Mesothelial cell of epicardium (in vitro differentiated cells): ENCODE measurements at regions not wholly inside any gene's neighbourhood (a gene's known extent, or its start where the extent isn't known, plus 50 kb on each side); places are given as distances from the start of the nearest gene placed in this dataset.

Experiments
- DNase-seq, 2 experiments: peaks; one replicate each; pipeline ENCODE4 v3.0.0; 2021; ENCODE audit warnings: low spot score in 2 of 2; ENCODE audit not compliant: unreplicated experiment in 2 of 2
- H3K27ac Mint-ChIP-seq: 2 replicates; pipeline ENCODE4 v1.8.0; 2021; ENCODE audit warnings: mixed read lengths
- H3K27me3 Mint-ChIP-seq: 2 replicates; pipeline ENCODE4 v1.8.0; 2021; ENCODE audit warnings: low read depth, mixed read lengths
- H3K36me3 Mint-ChIP-seq: 2 replicates; pipeline ENCODE4 v1.8.0; 2021; ENCODE audit warnings: mixed read lengths
- H3K4me1 Mint-ChIP-seq: 2 replicates; pipeline ENCODE4 v1.8.0; 2021; ENCODE audit warnings: mixed read lengths
- H3K4me3 Mint-ChIP-seq: 2 replicates; pipeline ENCODE4 v1.8.0; 2021; ENCODE audit warnings: mild to moderate bottlenecking, moderate library complexity, mixed read lengths
- H3K9me3 Mint-ChIP-seq: 2 replicates; pipeline ENCODE4 v1.8.0; 2021; ENCODE audit warnings: mixed read lengths
- TF ChIP-seq, protein P1 (sequence below): fragments of 200-600 bp; sonication (generic); IDR thresholded peaks from one replicate; pipeline ENCODE4 v1.5.0; 2021; ENCODE audit warnings: antibody characterized with exemption; ENCODE audit not compliant: unreplicated experiment

DNA sequence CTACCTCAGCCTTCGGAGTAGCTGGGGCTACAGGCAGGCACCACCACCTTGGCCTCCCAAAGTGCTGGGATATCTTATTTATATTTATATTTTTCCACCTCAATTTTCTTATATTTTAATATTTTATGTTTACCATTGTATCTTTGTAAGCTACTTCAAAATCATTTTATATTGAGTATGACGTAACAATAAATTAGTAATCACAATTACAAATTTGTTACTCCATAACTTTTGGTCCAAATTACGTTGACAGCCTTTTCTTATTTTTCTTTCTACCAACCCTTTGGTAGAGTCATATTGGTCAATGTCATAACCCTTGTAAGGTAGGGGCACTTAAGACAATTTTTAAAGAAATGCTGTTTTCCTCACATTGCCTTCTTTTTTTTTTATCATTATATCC, 104.0 kb upstream of the H2AZ1 start:
- Mint-ChIP-seq H3K4me1 (peaks cover 2% of the 10 kb centered on the region), H3K36me3 (no peaks in the 10 kb centered on the region), H3K27me3 (no peaks in the 10 kb centered on the region), H3K9me3 (no peaks in the 10 kb centered on the region), H3K4me3 (no peak overlapping the region), H3K27ac (no peak overlapping the region)
- TF ChIP-seq, protein P1, sequence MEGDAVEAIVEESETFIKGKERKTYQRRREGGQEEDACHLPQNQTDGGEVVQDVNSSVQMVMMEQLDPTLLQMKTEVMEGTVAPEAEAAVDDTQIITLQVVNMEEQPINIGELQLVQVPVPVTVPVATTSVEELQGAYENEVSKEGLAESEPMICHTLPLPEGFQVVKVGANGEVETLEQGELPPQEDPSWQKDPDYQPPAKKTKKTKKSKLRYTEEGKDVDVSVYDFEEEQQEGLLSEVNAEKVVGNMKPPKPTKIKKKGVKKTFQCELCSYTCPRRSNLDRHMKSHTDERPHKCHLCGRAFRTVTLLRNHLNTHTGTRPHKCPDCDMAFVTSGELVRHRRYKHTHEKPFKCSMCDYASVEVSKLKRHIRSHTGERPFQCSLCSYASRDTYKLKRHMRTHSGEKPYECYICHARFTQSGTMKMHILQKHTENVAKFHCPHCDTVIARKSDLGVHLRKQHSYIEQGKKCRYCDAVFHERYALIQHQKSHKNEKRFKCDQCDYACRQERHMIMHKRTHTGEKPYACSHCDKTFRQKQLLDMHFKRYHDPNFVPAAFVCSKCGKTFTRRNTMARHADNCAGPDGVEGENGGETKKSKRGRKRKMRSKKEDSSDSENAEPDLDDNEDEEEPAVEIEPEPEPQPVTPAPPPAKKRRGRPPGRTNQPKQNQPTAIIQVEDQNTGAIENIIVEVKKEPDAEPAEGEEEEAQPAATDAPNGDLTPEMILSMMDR: no peak
- DNase-seq: no peak

DNA sequence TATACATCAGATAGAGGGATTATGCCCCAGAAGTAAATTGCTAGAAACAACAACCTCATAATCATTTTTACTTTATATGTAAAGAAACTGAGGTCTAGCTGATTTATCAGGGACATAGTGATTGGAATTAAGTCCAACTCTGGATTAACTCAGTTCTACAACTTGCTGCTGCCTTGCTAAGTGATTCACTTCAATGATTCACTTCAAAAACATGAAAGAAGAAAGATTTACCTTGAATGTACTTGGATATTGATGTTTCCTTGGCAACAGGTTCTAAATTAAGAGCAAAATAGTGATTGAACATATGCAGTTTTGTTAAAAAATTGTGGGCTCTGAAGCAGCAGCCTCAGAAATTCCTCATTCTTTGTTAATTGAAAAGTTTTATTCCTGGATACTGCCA, 99.8 kb upstream of the H2AZ1 start:
- Mint-ChIP-seq H3K4me1 (peaks cover 1% of the 10 kb centered on the region), H3K36me3 (no peaks in the 10 kb centered on the region), H3K27ac (no peak overlapping the region), H3K4me3 (no peak overlapping the region), H3K9me3 (no peaks in the 10 kb centered on the region), H3K27me3 (no peaks in the 10 kb centered on the region)
- TF ChIP-seq, protein P1: no peak
- no peak for DNase-seq

DNA sequence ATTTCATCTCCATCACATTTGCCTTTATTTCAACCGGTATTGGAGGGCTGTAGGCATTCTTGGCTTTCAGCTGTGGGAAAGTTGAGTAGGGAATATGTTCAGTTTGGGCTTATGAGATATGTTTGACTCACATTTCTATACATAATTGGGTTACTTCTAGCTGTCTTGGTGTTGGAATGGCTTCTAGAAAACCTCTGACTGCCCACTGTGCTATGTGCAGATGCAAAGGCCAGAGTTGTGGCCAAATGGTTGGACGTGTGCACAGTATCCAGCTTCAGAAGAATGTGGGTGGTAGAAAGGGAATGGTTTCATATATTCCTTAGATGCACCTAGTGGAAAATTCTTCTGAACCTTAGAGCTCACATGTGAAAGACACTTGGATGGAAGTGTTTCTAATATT, 92.6 kb upstream of the H2AZ1 start:
- Mint-ChIP-seq H3K4me3 (no peak overlapping the region), H3K27ac (no peak overlapping the region), H3K9me3 (peaks cover 7% of the 10 kb centered on the region), H3K36me3 (no peaks in the 10 kb centered on the region), H3K27me3 (no peaks in the 10 kb centered on the region), H3K4me1 (no peaks in the 10 kb centered on the region)
- TF ChIP-seq, protein P1: no peak
- no peak for DNase-seq

DNA sequence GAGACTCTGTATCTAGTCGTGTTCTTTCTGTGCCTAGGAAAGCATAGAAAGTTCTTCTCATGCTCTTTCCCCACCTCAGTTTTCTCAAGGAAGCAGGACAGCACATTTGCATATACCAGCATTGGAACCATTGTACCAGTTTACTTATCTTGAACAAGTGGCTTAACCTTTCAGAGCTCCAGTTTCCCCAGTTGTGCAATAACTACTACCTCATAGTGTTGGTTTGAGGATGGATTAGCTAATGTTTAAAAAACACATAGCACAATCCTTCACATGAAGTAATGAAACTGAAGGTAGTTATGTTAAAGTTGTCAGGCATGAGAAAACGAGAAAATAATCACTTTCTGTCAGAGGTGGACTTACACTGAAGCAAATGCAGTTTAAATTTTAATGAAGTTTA, 92.2 kb upstream of the H2AZ1 start:
- DNase-seq: no peak
- TF ChIP-seq, protein P1: no peak
- Mint-ChIP-seq H3K27me3 (no peaks in the 10 kb centered on the region), H3K4me3 (no peak overlapping the region), H3K9me3 (peaks cover 7% of the 10 kb centered on the region), H3K36me3 (no peaks in the 10 kb centered on the region), H3K27ac (no peak overlapping the region), H3K4me1 (no peaks in the 10 kb centered on the region)

DNA sequence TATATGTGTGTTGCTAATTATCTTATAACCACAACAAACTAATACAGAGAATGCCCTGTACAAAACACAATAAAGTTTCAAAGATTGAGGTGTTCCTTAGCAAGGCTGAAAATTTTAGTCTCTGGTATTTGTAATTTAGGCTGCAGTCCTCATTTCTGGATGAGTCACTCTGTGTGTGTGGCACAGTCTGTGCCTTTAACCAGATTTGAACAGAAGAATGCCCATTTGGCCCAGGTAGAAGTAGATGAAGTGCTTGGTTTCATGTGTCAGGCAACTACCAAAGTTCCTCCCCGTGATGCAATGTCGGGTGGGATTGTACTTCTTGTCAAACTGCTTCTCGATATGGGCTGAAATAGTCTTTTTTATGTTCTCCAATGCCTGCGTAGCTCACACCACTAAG, 91.6 kb upstream of the H2AZ1 start:
- TF ChIP-seq, protein P1: no peak
- no peaks in the 10 kb centered on the region for H3K27me3 Mint-ChIP-seq

DNA sequence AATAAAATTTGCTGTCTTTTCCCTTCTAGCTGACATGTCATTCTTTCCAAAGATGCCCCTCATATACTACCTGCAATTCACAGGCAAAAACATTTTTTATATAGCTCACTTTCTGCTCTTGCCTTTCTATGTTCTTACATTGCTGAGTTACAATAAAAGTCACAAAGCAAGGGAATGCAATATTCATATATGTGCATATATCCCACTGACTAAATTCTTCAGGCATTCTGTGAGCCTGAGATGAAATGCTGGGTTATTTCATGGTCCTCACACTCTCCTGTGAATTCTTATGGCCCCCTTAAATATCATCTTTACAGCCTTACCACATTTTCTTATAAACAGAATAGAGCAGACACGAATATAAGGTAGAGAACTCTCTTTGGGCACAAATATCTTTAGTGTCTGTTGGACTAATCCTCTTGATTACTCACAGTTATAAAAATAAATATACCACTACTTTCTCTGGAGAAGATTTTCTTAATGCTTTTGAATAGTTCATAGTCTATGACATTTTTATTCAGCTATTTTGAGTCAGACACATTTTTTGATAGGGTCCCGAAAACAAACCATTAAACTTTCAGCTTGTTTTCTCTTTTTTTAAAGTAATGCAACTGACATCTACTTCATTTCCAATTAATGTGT, 84.1 kb upstream of the H2AZ1 start:
- H3K4me1 Mint-ChIP-seq: no peaks in the 10 kb centered on the region
- H3K9me3 Mint-ChIP-seq: peaks cover 17% of the 10 kb centered on the region
- H3K27ac Mint-ChIP-seq: no peak overlapping the region
- no peak overlapping the region for H3K4me3 Mint-ChIP-seq
- H3K27me3 Mint-ChIP-seq: no peaks in the 10 kb centered on the region
- no peak for DNase-seq
- no peaks in the 10 kb centered on the region for H3K36me3 Mint-ChIP-seq
- TF ChIP-seq, protein P1: no peak

More for the DNA sequence above, 91.6 kb upstream of the H2AZ1 start:
- Mint-ChIP-seq H3K4me1 (no peaks in the 10 kb centered on the region), H3K36me3 (no peaks in the 10 kb centered on the region), H3K4me3 (no peak overlapping the region), H3K9me3 (peaks cover 11% of the 10 kb centered on the region), H3K27ac (no peak overlapping the region)
- no peak for DNase-seq
